ENCODE measurements at regions not wholly inside any gene's neighbourhood (a gene's known extent, or its start where the extent isn't known, plus 50 kb on each side); places are given as distances from the start of the nearest gene placed in this dataset.

- Histone ChIP-seq H3K9me3 (replicated peaks; ENCODE audit: control insufficient read depth, insufficient read depth, low read length) (no peaks in the 10 kb centered on the region), H3K4me1 (ENCODE audit: control insufficient read depth, extremely low read depth, insufficient read depth, low read length) (peaks cover 21% of the 10 kb centered on the region), H3K27me3 (ENCODE audit: control insufficient read depth in 2 of 2, insufficient read depth in 2 of 2, low read length in 2 of 2) (no peaks in the 10 kb centered on the region), H3K36me3 (ENCODE audit: control insufficient read depth in 2 of 2, extremely low read depth in 1 of 2, insufficient read depth in 2 of 2, low read length in 2 of 2) (no peaks in the 10 kb centered on the region), H3K9me1 (replicated peaks; ENCODE audit: control insufficient read depth, extremely low read depth, insufficient read depth, low read length) (no peaks in the 10 kb centered on the region), H3K9ac (replicated peaks; ENCODE audit: extremely low read depth, insufficient read depth, low read length) (no peak overlapping the region), H2AFZ (ENCODE audit: low read depth, low read length) (no peak overlapping the region), H3K79me2 (ENCODE audit: control insufficient read depth, insufficient read depth, low read length) (peaks cover 8% of the 10 kb centered on the region), H3K27ac (ENCODE audit: insufficient read depth, low read depth, low read length) (no peak overlapping the region), H3K4me2 (ENCODE audit: insufficient read depth, low read length) (no peak overlapping the region), H4K20me1 (replicated peaks; ENCODE audit: control insufficient read depth, extremely low read depth, insufficient read depth, low read length) (no peaks in the 10 kb centered on the region), H3K4me3 (replicated peaks in 1 of 3; ENCODE audit: insufficient read depth in 1 of 3, low read depth in 1 of 3, low read length in 3 of 3) (no peak overlapping the region)
- dilution Hi-C loops (cut with MboI; ENCODE audit: extremely low pct_ligation_motif_present, low sequenced_read_pairs) (no loop called here), intact Hi-C loops (cut with micrococcal nuclease) (loop anchor here (1.0 to 10.0 kb wide), 5 partner anchors 322 to 999 kb away; no protein-coding TSS in a partner anchor)
- peak; percentile 60 for DNase-seq (ENCODE audit: low read depth, low spot score)
- ChIA-PET POLR2A (no interaction called here), CTCF (interaction anchor here (0.8 to 5.4 kb wide), 4 partner anchors 11 to 1001 kb away, joined by 3 to 33 read pairs (median 4); partner anchors contain the start of gene BDNF)
- no peak for FAIRE-seq
- TF ChIP-seq CTCF (IDR thresholded peaks at IDR 0.05; ENCODE audit: extremely low read depth in 1 of 2, insufficient read depth in 1 of 2, low read depth in 1 of 2, low read length in 2 of 2) (peak; percentile 73 to 80), FOS (IDR thresholded peaks at IDR 0.05; ENCODE audit: borderline replicate concordance, insufficient read depth, low read length) (no peak), EZH2 (IDR thresholded peaks at IDR 0.05; ENCODE audit: borderline replicate concordance, low read depth, low read length, severe bottlenecking) (no peak)
- no TSS peak for BruUV-seq (replicated peaks)
Measured at GRCh38 chr11:28697920-28698827, 590.0 kb downstream of the METTL15 start.

- Histone ChIP-seq H3K27ac (ENCODE audit: insufficient read depth, low read depth, low read length) (no peak overlapping the region), H3K36me3 (ENCODE audit: control insufficient read depth in 2 of 2, extremely low read depth in 1 of 2, insufficient read depth in 2 of 2, low read length in 2 of 2) (no peaks in the 10 kb centered on the region), H4K20me1 (replicated peaks; ENCODE audit: control insufficient read depth, extremely low read depth, insufficient read depth, low read length) (no peaks in the 10 kb centered on the region), H3K9ac (replicated peaks; ENCODE audit: extremely low read depth, insufficient read depth, low read length) (no peak overlapping the region), H3K4me1 (ENCODE audit: control insufficient read depth, extremely low read depth, insufficient read depth, low read length) (peaks cover 5% of the 10 kb centered on the region), H3K79me2 (ENCODE audit: control insufficient read depth, insufficient read depth, low read length) (no peaks in the 10 kb centered on the region), H3K27me3 (ENCODE audit: control insufficient read depth in 2 of 2, insufficient read depth in 2 of 2, low read length in 2 of 2) (no peaks in the 10 kb centered on the region), H3K9me3 (replicated peaks; ENCODE audit: control insufficient read depth, insufficient read depth, low read length) (no peaks in the 10 kb centered on the region), H3K4me2 (ENCODE audit: insufficient read depth, low read length) (no peak overlapping the region), H3K4me3 (replicated peaks in 1 of 3; ENCODE audit: insufficient read depth in 1 of 3, low read depth in 1 of 3, low read length in 3 of 3) (no peak overlapping the region), H2AFZ (ENCODE audit: low read depth, low read length) (peak overlapping the region; percentile 38), H3K9me1 (replicated peaks; ENCODE audit: control insufficient read depth, extremely low read depth, insufficient read depth, low read length) (no peaks in the 10 kb centered on the region)
- TF ChIP-seq CTCF (IDR thresholded peaks at IDR 0.05; ENCODE audit: extremely low read depth in 1 of 2, insufficient read depth in 1 of 2, low read depth in 1 of 2, low read length in 2 of 2), result no peak
- TF ChIP-seq MAX (IDR thresholded peaks at IDR 0.05; ENCODE audit: insufficient read depth, insufficient read length), result no peak
- TF ChIP-seq POLR2AphosphoS5 (IDR thresholded peaks at IDR 0.05; ENCODE audit: insufficient read depth, low read depth, low read length), result no peak
- no peak for TF ChIP-seq FOS (IDR thresholded peaks at IDR 0.05; ENCODE audit: borderline replicate concordance, insufficient read depth, low read length)
- no peak for TF ChIP-seq GATA2 (IDR thresholded peaks at IDR 0.05; ENCODE audit: insufficient read depth, insufficient read length, low read depth, low read length)
- TF ChIP-seq POLR2A (IDR thresholded peaks at IDR 0.05; ENCODE audit: low read depth, low read length), result no peak
- TF ChIP-seq MYC (IDR thresholded peaks at IDR 0.05; ENCODE audit: low read depth, low read length), result no peak
- TF ChIP-seq JUN (IDR thresholded peaks at IDR 0.05; ENCODE audit: borderline replicate concordance, insufficient read depth, insufficient read length, low read depth), result no peak
- TF ChIP-seq EZH2 (IDR thresholded peaks at IDR 0.05; ENCODE audit: borderline replicate concordance, low read depth, low read length, severe bottlenecking), result no peak
- DNase-seq (ENCODE audit: low read depth, low spot score) (no peak), FAIRE-seq (no peak)
- dilution Hi-C loops (cut with MboI; ENCODE audit: extremely low pct_ligation_motif_present, low sequenced_read_pairs), result no loop called here
- BruUV-seq (replicated peaks), result no TSS peak
- POLR2A ChIA-PET, result no interaction called here
- CTCF ChIA-PET, result interaction anchor here (1.0 to 5.4 kb wide), 3 partner anchors 8 to 997 kb away, joined by 4 to 33 read pairs (median 4); partner anchors contain the start of gene BDNF
- intact Hi-C loops (cut with micrococcal nuclease), result loop anchor here (5.0 to 10.0 kb wide), 2 partner anchors 636 to 852 kb away; no protein-coding TSS in a partner anchor
Measured at GRCh38 chr11:28696591-28696990, 588.4 kb downstream of the METTL15 start.
